ENCODE measurements at regions not wholly inside any gene's neighbourhood (a gene's known extent, or its start where the extent isn't known, plus 50 kb on each side); places are given as distances from the start of the nearest gene placed in this dataset.
"Not testable (repeated sequence)": the region's sequence is repeated elsewhere in the genome, so short reads cannot be mapped to it uniquely, and the experiment has no call there.

DNA sequence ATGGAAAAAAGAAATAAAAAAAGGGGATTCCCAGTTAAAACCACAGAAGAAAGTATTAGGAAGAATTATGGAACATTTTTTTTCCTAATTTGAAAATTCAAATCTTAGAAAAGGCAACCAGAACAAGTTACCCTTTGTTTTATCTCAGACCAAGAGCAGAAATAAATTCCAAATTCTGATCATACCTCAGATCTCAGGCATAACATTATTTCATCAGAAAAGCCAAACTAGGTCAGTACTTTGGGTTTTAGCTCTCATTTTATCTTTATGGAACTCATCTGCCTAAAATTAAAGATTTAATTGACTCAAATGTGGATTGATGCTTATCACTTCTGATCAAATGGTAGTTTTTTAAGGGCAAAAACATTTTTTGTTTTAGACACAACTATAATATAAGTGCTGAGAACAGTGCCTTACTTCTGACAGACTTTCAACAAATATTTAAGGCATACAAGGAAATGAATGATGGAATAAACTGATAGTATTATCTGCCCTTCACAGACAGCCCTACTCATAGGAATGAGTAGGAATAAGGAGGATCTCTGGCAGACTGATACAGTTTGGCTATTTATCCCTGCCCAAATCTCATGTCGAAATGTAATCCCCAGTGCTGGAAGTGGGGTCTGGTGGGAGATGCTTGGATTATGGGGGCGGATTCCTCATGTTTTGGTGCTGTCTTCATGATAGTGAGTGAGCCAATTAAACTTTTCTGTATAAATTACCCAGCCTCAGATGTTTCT is 245.3 kb upstream of the PITX2 start:
- H3K4me3 Mint-ChIP-seq, result no peak overlapping the region
- ATAC-seq (no peak), DNase-seq (no peak)
- no peaks in the 10 kb centered on the region for H3K9me3 Mint-ChIP-seq
- peaks cover 3% of the 10 kb centered on the region for H3K4me1 Mint-ChIP-seq (ENCODE audit: low read depth)
- no peaks in the 10 kb centered on the region for H3K27me3 Mint-ChIP-seq (ENCODE audit: low read depth)
- no peaks in the 10 kb centered on the region for H3K36me3 Mint-ChIP-seq (ENCODE audit: insufficient read depth)

DNA sequence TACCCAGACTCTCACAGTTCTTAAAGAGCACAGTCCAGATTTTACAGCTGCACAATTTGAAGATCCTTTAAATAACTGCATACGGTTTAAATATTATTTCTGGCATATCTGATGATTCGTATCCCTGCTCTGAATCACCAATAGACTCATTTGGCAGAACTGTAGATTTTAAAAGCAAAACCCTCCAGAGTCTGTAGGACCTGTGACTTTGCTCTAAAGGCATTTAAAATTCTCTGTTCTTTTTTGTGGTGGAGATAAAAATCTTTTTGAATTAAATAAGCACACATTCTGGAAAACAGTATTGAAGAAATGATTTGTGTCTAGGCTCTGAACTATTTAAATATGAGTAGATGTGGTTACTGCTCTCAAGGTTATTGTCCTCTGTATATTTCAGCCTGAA is 246.2 kb upstream of the PITX2 start:
- no peaks in the 10 kb centered on the region for H3K27me3 Mint-ChIP-seq (ENCODE audit: low read depth)

DNA sequence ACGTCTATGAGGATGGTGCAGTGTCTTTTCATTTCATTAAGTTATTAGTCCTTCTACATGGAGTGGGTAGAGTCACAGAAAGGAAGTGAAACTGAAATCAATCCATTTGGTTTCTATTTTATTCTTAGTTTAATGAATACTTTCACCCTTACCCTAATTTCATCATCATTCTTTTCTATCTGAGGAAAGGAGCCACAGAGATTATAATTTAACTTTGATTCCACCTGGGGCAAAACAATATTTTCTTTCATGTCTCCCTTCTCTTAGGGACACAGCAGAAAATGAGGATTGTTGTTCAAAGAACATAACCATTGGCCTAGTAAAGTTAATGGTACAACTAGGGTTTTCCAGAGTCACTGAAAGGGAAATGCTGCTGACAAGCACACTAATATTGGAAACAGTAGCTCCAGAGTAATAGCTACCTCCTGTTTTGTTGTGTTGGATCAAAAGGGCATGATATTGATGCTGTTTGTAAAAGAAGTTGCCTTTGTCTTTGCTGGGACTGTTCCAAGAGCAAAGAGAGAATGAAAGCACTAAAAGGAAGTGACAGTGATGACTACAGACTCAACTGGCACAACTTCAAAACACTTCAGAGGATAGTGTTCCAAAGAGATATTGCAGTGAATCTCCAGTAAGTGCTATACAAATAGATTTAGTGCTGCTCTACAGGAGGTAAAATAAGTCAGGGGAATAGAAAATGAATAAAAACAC is 247.1 kb upstream of the PITX2 start:
- Mint-ChIP-seq H3K36me3 (ENCODE audit: insufficient read depth) (no peaks in the 10 kb centered on the region), H3K9me3 (no peaks in the 10 kb centered on the region), H3K4me1 (ENCODE audit: low read depth) (peaks cover 3% of the 10 kb centered on the region), H3K4me3 (no peak overlapping the region), H3K27me3 (ENCODE audit: low read depth) (no peaks in the 10 kb centered on the region)
- ATAC-seq (no peak), DNase-seq (no peak)

More for the DNA sequence above, 246.2 kb upstream of the PITX2 start:
- Mint-ChIP-seq H3K9me3 (no peaks in the 10 kb centered on the region), H3K4me3 (no peak overlapping the region), H3K36me3 (ENCODE audit: insufficient read depth) (no peaks in the 10 kb centered on the region), H3K4me1 (ENCODE audit: low read depth) (peaks cover 3% of the 10 kb centered on the region)
- DNase-seq (no peak), ATAC-seq (no peak)

DNA sequence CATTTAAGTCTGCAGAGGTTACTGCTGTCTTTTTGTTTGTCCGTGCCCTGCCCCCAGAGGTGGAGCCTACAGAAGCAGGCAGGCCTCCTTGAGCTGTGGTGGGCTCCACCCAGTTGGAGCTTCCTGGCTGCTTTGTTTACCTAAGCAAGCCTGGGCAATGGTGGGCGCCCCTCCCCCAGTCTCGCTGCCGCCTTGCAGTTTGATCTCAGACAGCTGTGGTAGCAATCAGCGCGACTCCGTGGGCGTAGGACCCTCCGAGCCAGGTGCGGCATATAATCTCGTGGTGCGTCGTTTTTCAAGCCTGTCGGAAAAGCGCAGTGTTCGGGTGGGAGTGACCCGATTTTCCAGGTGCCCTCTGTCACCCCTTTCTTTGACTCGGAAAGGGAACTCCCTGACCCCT is 253.3 kb upstream of the PITX2 start:
- not testable (repeated sequence) for H3K4me3 Mint-ChIP-seq; H3K9me3 Mint-ChIP-seq; H3K36me3 Mint-ChIP-seq (ENCODE audit: insufficient read depth); H3K27me3 Mint-ChIP-seq (ENCODE audit: low read depth); ATAC-seq; H3K4me1 Mint-ChIP-seq (ENCODE audit: low read depth); DNase-seq

DNA sequence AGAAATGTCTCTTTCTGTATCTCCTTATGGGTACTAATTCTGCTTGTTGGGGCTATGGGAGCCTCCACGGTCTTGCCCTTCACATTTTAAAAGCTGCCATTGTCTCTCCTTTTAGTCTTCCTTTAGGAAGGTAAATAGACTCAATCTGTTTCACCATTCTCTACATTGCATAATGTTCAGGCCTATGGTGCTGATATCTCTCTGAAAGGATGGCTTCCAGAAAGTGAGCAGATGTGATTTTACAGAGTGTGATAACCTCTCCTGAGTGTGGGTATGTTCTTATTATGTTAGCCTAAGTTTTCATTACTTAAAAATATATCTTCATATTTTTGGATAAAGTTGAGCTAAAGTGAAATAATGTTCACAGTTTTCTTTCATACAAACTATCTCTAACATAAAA is 254.0 kb upstream of the PITX2 start:
- DNase-seq (no peak), ATAC-seq (no peak)
- no peak overlapping the region for H3K4me3 Mint-ChIP-seq
- H3K4me1 Mint-ChIP-seq (ENCODE audit: low read depth), result no peaks in the 10 kb centered on the region
- no peaks in the 10 kb centered on the region for H3K36me3 Mint-ChIP-seq (ENCODE audit: insufficient read depth)
- peaks cover 4% of the 10 kb centered on the region for H3K9me3 Mint-ChIP-seq
- no peaks in the 10 kb centered on the region for H3K27me3 Mint-ChIP-seq (ENCODE audit: low read depth)

DNA sequence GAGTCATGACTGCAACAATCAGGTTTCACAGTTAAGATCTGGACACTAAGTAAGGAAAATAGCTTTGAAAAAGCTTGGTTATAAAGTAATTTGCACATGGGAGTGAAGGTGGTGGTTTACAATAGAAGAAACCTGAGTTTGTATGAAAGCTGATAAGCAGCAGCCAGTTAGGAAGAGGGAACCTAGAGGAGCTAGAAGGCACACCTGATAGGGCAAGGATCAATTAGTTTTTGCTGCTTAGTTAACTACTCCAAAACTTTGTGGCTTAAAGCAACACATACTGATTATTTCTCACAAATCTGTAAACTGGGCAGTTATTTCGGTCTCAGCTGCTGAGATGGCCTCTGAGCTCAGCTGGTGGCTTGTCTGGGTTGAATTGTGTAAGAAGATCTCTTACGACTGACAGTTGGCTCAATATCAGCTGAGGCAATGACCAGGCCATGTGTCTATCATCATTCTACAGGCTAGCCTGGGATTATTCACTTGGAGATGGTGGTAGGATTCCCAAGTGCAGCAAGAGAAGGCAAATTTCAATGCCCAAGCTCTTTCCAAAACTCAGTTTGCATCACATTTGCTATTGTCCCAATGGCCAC is 255.0 kb upstream of the PITX2 start:
- no peaks in the 10 kb centered on the region for H3K36me3 Mint-ChIP-seq (ENCODE audit: insufficient read depth)
- H3K4me3 Mint-ChIP-seq, result no peak overlapping the region
- ATAC-seq, result no peak

DNA sequence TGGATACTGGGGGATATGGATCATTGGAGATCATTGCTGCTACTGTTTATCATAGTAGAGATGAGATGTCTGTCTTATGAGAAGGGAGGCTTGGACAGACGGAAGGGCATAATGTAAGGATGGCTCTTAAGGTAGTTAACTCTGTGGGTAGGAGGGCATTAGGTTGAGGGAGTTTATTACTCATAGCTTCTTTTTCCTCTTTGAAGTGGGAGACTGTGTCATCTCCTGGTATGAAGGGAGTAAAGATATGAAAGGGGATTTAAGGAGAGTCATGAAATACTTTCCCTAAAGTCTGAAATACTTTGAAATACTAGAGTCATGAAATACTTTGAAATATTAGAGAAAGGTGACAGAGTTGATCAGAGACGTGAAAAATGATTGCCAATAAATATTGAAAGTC is 255.5 kb upstream of the PITX2 start:
- no peak for DNase-seq
- peaks cover 4% of the 10 kb centered on the region for H3K9me3 Mint-ChIP-seq
- no peaks in the 10 kb centered on the region for H3K4me1 Mint-ChIP-seq (ENCODE audit: low read depth)
- H3K36me3 Mint-ChIP-seq (ENCODE audit: insufficient read depth), result no peaks in the 10 kb centered on the region
- no peak overlapping the region for H3K4me3 Mint-ChIP-seq
- no peaks in the 10 kb centered on the region for H3K27me3 Mint-ChIP-seq (ENCODE audit: low read depth)
- no peak for ATAC-seq

More for the DNA sequence above, 255.0 kb upstream of the PITX2 start:
- DNase-seq, result no peak
- no peaks in the 10 kb centered on the region for H3K27me3 Mint-ChIP-seq (ENCODE audit: low read depth)
- peaks cover 4% of the 10 kb centered on the region for H3K9me3 Mint-ChIP-seq
- H3K4me1 Mint-ChIP-seq (ENCODE audit: low read depth), result no peaks in the 10 kb centered on the region

DNA sequence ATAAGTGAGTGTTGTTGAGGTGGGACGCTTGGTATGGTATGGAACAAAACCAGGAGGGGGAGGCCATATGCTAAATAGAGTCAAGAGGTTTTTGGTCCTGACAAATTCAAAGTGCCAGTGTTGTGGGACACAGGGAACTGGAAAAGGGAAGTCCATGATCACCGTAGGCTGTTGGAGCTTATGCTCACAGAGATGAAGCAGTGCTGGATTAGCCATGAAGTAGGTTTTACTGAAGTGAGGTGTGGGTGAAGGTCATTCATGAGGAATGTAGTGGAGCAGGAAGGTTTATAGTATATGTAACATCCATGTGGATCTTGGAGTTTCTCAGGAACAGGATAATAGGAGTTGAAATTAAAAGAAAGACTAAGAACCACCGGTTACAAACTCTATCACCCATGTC is 256.1 kb upstream of the PITX2 start:
- Mint-ChIP-seq H3K36me3 (ENCODE audit: insufficient read depth) (no peaks in the 10 kb centered on the region), H3K27me3 (ENCODE audit: low read depth) (no peaks in the 10 kb centered on the region), H3K9me3 (peaks cover 4% of the 10 kb centered on the region), H3K4me1 (ENCODE audit: low read depth) (no peaks in the 10 kb centered on the region), H3K4me3 (no peak overlapping the region)
- ATAC-seq, result no peak
- DNase-seq, result no peak

DNA sequence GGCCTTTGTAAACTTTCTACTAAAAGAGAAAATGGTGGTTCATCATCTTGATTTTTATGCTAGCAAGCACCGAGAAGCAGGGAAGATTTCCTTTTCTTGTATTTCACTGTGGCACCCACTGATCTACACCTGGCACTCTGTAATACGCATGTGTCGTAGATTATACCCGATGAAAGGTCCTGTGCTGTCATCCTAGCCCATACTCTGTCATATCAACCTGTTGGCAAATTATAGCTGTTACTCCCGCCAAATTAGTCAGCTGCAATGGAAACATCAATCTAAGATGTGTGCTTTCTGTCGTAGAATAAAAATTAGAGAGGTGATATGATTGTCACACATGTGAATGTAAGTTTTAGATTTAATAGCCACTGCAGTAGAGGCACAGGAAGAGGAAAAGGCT is 263.4 kb upstream of the PITX2 start:
- ATAC-seq, result no peak
- H3K4me3 Mint-ChIP-seq, result no peak overlapping the region
- H3K9me3 Mint-ChIP-seq, result peaks cover 4% of the 10 kb centered on the region
- H3K4me1 Mint-ChIP-seq (ENCODE audit: low read depth), result no peaks in the 10 kb centered on the region
- no peaks in the 10 kb centered on the region for H3K27me3 Mint-ChIP-seq (ENCODE audit: low read depth)
- no peaks in the 10 kb centered on the region for H3K36me3 Mint-ChIP-seq (ENCODE audit: insufficient read depth)
- no peak for DNase-seq

DNA sequence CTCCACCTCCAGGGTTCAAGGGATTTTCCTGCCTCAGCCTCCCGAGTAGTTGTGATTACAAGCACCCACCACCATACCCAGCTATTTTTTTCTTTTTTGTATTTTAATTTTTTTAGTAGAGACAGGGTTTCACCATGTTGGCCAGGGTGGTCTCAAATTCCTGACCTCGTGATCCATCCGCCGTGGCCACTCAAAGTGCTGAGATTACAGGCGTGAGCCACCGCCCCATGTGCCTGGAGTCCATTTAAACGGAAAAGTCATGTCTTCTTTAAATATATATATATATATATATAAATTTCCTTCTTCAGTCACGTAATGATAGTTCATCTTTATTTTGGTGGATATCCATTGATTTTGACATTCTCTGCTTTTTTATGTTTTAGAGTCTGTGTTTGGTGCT is 264.0 kb upstream of the PITX2 start:
- DNase-seq (no peak), ATAC-seq (no peak)
- H3K36me3 Mint-ChIP-seq (ENCODE audit: insufficient read depth), result no peaks in the 10 kb centered on the region
- H3K27me3 Mint-ChIP-seq (ENCODE audit: low read depth), result no peaks in the 10 kb centered on the region
- no peak overlapping the region for H3K4me3 Mint-ChIP-seq
- H3K4me1 Mint-ChIP-seq (ENCODE audit: low read depth), result no peaks in the 10 kb centered on the region
- peaks cover 4% of the 10 kb centered on the region for H3K9me3 Mint-ChIP-seq

DNA sequence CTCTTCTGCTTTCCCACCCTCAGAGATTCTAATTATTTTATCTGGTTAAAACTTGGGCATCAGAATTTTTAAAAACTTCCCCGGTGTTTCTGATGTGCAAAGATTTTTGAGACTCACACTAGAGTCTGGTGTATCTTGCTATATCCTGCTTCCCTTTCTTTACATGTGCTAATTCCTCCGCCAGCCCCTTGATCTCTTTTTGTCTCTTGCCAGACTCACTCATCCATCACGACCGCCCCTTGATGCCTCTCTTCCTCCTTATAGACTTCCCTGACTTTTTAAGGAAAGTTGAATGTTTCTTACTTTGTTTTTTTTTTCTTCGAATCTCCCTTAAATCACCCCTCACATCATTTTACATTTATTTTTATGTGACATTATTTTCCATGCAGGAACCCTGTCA is 274.9 kb upstream of the PITX2 start:
- Mint-ChIP-seq H3K4me3 (no peak overlapping the region), H3K36me3 (ENCODE audit: insufficient read depth) (no peaks in the 10 kb centered on the region), H3K9me3 (no peaks in the 10 kb centered on the region), H3K27me3 (ENCODE audit: low read depth) (no peaks in the 10 kb centered on the region), H3K4me1 (ENCODE audit: low read depth) (no peaks in the 10 kb centered on the region)
- DNase-seq (no peak), ATAC-seq (no peak)

DNA sequence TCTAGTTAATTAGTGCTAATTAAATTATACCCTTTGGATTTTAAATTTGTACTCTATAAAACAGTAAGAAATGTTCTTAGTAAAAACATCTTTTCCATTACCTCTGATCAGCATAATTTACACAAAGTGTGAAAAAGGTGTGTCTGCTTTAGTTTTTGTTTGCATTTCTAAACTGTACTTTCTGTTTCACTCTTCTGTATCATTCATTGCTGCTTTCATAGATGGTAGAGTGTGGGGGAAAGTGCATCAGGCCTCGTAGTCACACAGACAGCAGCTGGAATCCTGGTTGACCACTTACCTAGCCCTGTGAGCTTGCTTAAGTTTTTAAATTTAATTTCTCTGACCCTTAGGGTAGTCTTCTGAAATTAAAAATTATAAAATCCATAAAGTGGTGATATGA is 275.4 kb upstream of the PITX2 start:
- Mint-ChIP-seq H3K27me3 (ENCODE audit: low read depth) (no peaks in the 10 kb centered on the region), H3K9me3 (no peaks in the 10 kb centered on the region), H3K36me3 (ENCODE audit: insufficient read depth) (no peaks in the 10 kb centered on the region), H3K4me3 (no peak overlapping the region), H3K4me1 (ENCODE audit: low read depth) (no peaks in the 10 kb centered on the region)
- ATAC-seq, result no peak
- no peak for DNase-seq

DNA sequence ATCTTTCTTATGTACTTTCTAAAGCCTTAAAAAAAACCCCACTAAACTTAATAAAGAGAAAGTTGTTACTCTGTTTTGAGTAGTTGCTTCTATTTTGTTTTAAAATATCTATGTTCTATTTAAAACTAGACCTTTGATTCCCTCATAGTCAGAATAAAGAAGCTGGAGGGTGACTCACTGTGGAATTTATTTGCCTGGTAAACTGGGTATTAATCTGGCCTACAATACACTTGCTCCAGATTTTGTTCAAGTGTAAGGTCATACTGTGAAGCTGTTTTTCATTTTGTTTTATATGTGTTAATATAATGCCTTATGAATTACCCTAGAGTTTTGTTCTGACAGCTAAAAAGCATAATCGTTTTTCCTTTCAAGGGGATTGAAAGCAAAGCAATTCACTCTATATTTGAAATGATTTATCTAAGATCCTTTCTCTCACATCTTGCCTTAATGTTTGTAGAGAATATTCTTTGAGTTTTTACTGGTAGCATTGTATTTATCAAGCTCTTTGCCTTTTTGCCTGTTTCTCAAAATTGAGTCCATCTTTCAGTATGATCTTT is 277.4 kb upstream of the PITX2 start:
- DNase-seq (no peak), ATAC-seq (no peak)
- Mint-ChIP-seq H3K9me3 (no peaks in the 10 kb centered on the region), H3K4me1 (ENCODE audit: low read depth) (no peaks in the 10 kb centered on the region), H3K4me3 (no peak overlapping the region), H3K36me3 (ENCODE audit: insufficient read depth) (no peaks in the 10 kb centered on the region), H3K27me3 (ENCODE audit: low read depth) (no peaks in the 10 kb centered on the region)

DNA sequence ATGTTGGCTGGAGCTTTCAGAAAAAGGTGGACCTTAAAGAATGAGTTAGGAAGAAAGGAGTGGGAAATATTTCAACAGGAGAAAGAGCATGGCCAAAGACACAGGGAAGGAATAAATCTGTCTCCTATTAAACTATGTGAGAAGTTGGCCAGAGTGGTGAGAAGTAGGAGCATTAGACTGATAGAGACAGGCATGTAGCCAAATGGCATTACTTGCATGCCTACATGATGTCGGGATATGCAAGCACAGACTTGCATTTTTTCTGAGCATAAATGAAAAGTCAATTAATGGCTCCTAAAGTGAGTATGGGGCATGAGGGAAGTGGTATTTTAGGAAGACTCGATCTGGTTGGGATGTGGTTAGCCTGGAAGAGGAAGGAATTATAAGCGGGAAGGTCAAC is 279.6 kb upstream of the PITX2 start:
- Mint-ChIP-seq H3K4me1 (ENCODE audit: low read depth) (no peaks in the 10 kb centered on the region), H3K4me3 (no peak overlapping the region), H3K36me3 (ENCODE audit: insufficient read depth) (no peaks in the 10 kb centered on the region), H3K27me3 (ENCODE audit: low read depth) (no peaks in the 10 kb centered on the region), H3K9me3 (no peaks in the 10 kb centered on the region)
- DNase-seq, result no peak
- no peak for ATAC-seq
